ENCODE measurements at regions not wholly inside any gene's neighbourhood (a gene's known extent, or its start where the extent isn't known, plus 50 kb on each side); places are given as distances from the start of the nearest gene placed in this dataset.

GRCh38 chr14:105930572-105930971, 404.2 kb downstream of the TMEM121 start:
- Histone ChIP-seq H3K36me3 (ENCODE audit: insufficient read depth, low read length) (no peaks in the 10 kb centered on the region), H3K27ac (ENCODE audit: low read depth in 1 of 2, low read length in 2 of 2) (no peak overlapping the region), H3K9me3 (ENCODE audit: control insufficient read depth in 1 of 2, insufficient read depth in 1 of 2, low read length in 2 of 2) (peaks cover 3 to 4% of the 10 kb centered on the region in 2 experiments), H3K4me1 (ENCODE audit: insufficient read depth, low read length) (no peaks in the 10 kb centered on the region), H3K4me3 (ENCODE audit: low read length) (no peak overlapping the region), H3K27me3 (ENCODE audit: control insufficient read depth in 1 of 2, insufficient read depth in 2 of 2, low read length in 2 of 2) (peaks cover 10 to 21% of the 10 kb centered on the region in 2 experiments)
- Mint-ChIP-seq H3K27ac (no peak overlapping the region), H3K4me1 (ENCODE audit: low read depth) (no peaks in the 10 kb centered on the region), H3K9me3 (no peaks in the 10 kb centered on the region), H3K36me3 (ENCODE audit: low read depth) (no peaks in the 10 kb centered on the region), H3K4me3 (no peak overlapping the region), H3K27me3 (peaks cover 46% of the 10 kb centered on the region)
- intact Hi-C loops (cut with DNase I, micrococcal nuclease): no loop called here
- CTCF ChIA-PET: no interaction called here
- ATAC-seq (ENCODE audit: poor library complexity) (no peak), DNase-seq (peak in 1 of 14 experiments; percentile 12)
- no peak for TF ChIP-seq CTCF (IDR thresholded peaks at IDR 0.05)
- POLR2A ChIA-PET: no interaction called here

GRCh38 chr14:105931808-105932483, 405.6 kb downstream of the TMEM121 start:
- POLR2A ChIA-PET: no interaction called here
- no peaks in the 10 kb centered on the region for H3K36me3 Mint-ChIP-seq (ENCODE audit: low read depth)
- no peak overlapping the region for H3K4me3 Mint-ChIP-seq
- Histone ChIP-seq H3K27ac (ENCODE audit: low read depth in 1 of 2, low read length in 2 of 2) (no peak overlapping the region), H3K4me3 (ENCODE audit: low read length) (no peak overlapping the region), H3K27me3 (ENCODE audit: control insufficient read depth in 1 of 2, insufficient read depth in 2 of 2, low read length in 2 of 2) (peaks cover 12 to 25% of the 10 kb centered on the region in 2 experiments), H3K36me3 (ENCODE audit: insufficient read depth, low read length) (no peaks in the 10 kb centered on the region), H3K9me3 (ENCODE audit: control insufficient read depth in 1 of 2, insufficient read depth in 1 of 2, low read length in 2 of 2) (peaks cover 4 to 5% of the 10 kb centered on the region in 2 experiments), H3K4me1 (ENCODE audit: insufficient read depth, low read length) (no peaks in the 10 kb centered on the region)
- peaks cover 46% of the 10 kb centered on the region for H3K27me3 Mint-ChIP-seq
- H3K4me1 Mint-ChIP-seq (ENCODE audit: low read depth): no peaks in the 10 kb centered on the region
- DNase-seq (peak in 2 of 14 experiments; percentile 10 to 15), ATAC-seq (ENCODE audit: poor library complexity) (no peak)
- intact Hi-C loops (cut with DNase I, micrococcal nuclease): no loop called here
- H3K9me3 Mint-ChIP-seq: no peaks in the 10 kb centered on the region
- no peak overlapping the region for H3K27ac Mint-ChIP-seq
- CTCF ChIA-PET: no interaction called here
- TF ChIP-seq CTCF (IDR thresholded peaks at IDR 0.05): no peak

GRCh38 chr14:105933238-105933637, 406.9 kb downstream of the TMEM121 start:
- Histone ChIP-seq H3K36me3 (ENCODE audit: insufficient read depth, low read length) (no peaks in the 10 kb centered on the region), H3K27me3 (ENCODE audit: control insufficient read depth in 1 of 2, insufficient read depth in 2 of 2, low read length in 2 of 2) (peaks cover 12 to 19% of the 10 kb centered on the region in 2 experiments), H3K9me3 (ENCODE audit: control insufficient read depth in 1 of 2, insufficient read depth in 1 of 2, low read length in 2 of 2) (peaks cover 5 to 17% of the 10 kb centered on the region in 2 experiments), H3K4me3 (ENCODE audit: low read length) (no peak overlapping the region), H3K27ac (ENCODE audit: low read depth in 1 of 2, low read length in 2 of 2) (no peak overlapping the region), H3K4me1 (ENCODE audit: insufficient read depth, low read length) (no peaks in the 10 kb centered on the region)
- Mint-ChIP-seq H3K36me3 (ENCODE audit: low read depth) (no peaks in the 10 kb centered on the region), H3K27ac (no peak overlapping the region), H3K4me3 (no peak overlapping the region), H3K27me3 (peaks cover 38% of the 10 kb centered on the region), H3K4me1 (ENCODE audit: low read depth) (no peaks in the 10 kb centered on the region), H3K9me3 (no peaks in the 10 kb centered on the region)
- no peak for TF ChIP-seq CTCF (IDR thresholded peaks at IDR 0.05)
- CTCF ChIA-PET: no interaction called here
- intact Hi-C loops (cut with DNase I, micrococcal nuclease): no loop called here
- ATAC-seq (ENCODE audit: poor library complexity): no peak
- POLR2A ChIA-PET: no interaction called here
- DNase-seq: no peak

All from CD4-positive, alpha-beta T cell (primary cell).